UCSD-AML1 (cell line): ENCODE measurements at regions not wholly inside any gene's neighbourhood (a gene's known extent, or its start where the extent isn't known, plus 50 kb on each side); places are given as distances from the start of the nearest gene placed in this dataset.
A peak's percentile ranks its signal among the peaks of the same experiment; 100 is the strongest.

ENCODE experiments used
- DNase-seq: peaks from one replicate; lab custom pipeline; 2025; ENCODE audit not compliant: unreplicated experiment; lab: John Stamatoyannopoulos, UW

DNA sequence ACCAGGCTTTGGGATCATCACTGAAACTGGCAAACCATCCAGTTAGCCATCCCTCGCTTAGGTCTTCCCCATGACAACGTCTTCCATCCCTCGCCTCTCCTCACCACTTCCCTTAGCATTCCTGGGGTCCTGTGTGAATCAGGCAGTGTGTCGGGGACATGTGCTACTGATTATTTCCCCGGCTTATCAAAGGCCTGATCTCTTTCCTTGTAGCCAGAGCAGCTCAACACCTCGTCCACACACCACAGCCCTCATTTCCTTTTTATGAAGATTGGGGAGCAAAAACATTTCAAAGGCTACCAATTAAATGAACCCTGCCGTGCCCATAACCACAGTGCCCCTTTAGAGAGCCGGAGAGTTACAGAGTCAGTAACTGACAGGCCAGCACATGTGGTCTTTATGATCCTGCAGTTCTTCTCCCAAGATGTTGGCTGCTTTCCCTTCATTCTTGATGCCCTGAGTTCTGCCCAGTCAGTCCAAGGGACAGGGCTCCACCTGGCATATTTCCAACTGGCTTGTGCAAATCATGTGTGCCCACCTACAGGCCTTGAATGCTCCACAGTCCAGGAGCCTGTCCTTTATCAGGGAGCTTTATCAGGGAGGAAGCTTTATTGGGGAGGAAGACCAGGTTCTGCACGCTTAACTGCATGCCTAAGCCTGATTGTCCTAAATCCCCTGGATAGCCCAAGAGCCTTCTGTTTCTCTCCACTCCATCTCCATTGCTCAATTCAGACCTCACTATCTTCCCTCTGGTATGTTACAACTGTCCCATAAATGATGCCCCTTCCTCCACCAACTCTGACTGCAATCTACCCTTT, 343.1 kb downstream of the CYRIA start:
- no peak for DNase-seq

- no peak for DNase-seq
These were observed 343.8 kb downstream of the CYRIA start for GRCh38 chr2:16321872-16322271.

DNA sequence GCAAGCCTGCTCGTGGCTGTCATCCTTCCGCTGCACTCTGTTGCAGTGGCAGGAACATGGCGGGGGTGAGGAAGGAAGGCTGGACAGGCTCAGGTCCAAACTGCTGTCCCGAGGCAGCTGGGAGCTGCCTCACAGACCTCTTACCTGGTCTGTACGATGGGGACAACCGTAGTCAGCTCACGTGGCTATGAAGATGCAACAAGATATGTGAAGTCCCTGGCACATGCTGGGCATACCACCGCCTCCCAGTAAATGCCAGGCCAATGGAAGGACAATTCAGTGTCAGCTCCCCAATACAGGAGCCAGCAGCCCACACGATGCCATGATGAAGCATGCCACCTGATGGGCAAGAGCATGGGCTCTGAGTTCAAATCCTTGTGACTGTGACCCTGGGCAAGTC, 344.4 kb downstream of the CYRIA start:
- DNase-seq, result no peak

- no peak for DNase-seq
These were observed 344.9 kb downstream of the CYRIA start for GRCh38 chr2:16320716-16321115.

GRCh38 chr2:16319551-16320121, 346.0 kb downstream of the CYRIA start:
- DNase-seq, result no peak

DNA sequence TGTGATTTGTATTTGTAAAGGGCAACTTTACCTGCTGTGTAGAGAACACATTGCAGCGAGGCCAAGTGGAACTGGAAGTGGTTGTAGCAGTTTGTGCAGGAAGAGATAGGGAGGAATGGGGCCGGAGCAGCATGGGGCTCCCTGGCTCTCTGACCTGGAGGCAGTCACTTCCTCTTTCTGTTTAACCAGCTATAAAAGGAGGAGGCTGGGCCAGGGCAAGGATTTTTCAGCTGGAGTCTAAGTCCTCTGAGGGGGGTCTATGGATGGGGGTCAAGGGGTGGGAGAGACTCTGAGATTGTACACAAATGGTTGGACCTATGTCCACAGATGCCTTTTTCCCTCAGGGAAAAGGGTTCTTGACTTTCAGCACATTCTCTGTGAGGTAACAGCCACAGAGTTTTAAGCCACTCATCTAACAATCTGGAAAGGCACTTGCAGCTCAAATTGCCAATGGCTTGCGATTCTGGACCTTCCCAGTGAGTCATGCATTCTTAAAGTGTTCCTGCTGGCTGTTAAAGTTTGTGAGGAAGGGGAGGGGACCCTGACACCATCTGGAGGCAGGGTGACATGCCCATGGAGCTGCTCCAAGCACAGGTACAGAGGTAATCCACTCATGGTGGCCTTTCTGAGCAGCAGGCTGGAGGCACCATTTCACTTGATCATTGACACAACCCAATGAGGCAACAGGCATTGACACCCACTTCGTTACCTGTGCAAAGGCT, 347.0 kb downstream of the CYRIA start:
- DNase-seq, result peak; percentile 75

DNA sequence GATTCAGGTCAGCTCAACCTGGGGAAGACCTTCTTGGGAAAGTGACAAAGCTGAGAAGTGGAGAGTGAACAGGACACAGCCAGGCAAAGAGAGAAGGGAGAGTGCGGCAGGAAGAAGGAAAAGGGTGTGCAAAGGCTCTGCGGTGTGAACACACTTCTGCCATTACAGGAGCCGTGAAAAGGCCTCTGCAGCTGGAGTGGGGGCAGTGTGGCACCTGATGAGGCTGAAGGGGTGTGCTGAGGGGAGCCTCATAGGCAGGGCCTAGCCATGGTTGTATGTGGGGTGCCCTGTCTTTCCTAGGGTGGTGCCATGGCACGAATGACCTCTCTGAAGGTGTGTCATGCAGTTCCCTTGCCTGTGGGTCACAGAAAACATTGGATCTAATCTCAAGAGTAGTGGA, 347.6 kb downstream of the CYRIA start:
- DNase-seq, result no peak

- DNase-seq, result no peak
These were observed 348.3 kb downstream of the CYRIA start for GRCh38 chr2:16317211-16317830.

DNA sequence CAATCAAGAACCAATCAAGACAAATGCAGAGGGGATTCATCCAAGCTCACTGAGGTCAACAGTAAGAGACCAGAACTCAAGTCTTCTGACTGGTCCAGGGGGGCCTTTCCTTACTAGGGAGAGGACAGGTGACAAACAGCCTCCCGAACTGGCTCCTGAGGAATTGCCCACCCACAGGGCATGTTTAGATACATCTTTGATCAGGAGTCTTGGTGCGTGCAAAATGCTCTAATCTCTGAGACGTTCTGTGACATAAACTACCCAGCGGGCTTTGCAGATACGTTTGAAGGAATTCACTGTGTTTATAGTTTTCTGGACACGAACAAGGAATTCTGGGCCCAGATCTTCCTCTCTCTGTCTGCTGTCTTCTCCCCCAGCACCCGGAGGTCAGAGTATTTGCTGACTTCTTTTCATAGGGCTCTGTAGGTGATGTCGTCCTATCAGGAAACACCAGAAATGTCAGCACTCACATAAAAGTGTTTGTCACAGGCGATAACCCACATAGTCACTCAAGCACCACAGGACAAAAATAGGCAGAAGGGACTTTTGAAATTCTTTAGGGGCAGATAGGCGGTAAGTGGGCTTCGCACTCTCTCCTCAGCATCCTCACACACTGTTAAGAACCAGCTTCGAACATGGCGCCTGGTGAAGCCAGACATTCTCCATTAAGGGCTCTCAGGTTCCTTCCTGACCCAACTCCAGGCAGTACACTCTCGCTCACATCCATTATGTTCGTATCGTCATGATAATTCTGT, 349.0 kb downstream of the CYRIA start:
- DNase-seq, result no peak

DNA sequence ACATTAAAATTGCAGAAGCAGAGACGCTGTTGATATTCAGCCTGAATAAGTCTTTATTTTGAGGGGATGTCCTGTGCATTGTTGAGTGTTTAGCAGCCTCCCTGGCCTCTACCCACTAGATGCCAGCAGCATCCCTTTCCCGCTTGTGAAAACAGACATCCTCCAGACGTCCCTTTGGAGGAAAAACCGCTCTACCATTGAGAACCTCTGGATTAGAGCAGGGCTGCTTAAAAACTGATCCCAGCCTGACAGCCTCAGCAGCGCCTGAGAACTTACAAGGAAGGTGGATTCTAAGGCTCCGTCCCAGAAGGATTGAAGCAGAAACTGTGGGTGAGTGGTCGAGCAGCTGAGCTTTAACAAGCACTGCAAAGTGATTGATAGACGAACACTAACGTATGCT, 349.7 kb downstream of the CYRIA start:
- no peak for DNase-seq

DNA sequence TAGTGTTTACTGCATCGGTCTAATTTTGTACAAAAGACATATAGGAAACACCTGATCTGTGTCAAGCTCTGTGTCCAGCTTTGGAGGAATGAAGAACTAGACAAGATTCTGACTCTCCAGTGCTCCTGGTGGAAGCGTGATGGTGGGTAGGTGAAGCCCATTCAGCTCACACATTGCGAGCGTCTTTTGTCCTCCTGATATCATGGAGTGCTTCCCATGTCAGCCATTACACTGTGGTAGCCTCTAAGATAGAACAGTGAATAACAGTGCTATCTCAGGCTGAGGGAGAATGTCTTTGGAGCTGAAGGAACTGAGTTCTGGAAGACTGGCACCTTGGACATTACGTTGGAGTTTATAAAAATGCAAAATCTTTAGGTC, 350.2 kb downstream of the CYRIA start:
- no peak for DNase-seq

GRCh38 chr2:16314691-16315457, 350.8 kb downstream of the CYRIA start:
- DNase-seq, result no peak

GRCh38 chr2:16314001-16314400, 351.6 kb downstream of the CYRIA start:
- no peak for DNase-seq

DNA sequence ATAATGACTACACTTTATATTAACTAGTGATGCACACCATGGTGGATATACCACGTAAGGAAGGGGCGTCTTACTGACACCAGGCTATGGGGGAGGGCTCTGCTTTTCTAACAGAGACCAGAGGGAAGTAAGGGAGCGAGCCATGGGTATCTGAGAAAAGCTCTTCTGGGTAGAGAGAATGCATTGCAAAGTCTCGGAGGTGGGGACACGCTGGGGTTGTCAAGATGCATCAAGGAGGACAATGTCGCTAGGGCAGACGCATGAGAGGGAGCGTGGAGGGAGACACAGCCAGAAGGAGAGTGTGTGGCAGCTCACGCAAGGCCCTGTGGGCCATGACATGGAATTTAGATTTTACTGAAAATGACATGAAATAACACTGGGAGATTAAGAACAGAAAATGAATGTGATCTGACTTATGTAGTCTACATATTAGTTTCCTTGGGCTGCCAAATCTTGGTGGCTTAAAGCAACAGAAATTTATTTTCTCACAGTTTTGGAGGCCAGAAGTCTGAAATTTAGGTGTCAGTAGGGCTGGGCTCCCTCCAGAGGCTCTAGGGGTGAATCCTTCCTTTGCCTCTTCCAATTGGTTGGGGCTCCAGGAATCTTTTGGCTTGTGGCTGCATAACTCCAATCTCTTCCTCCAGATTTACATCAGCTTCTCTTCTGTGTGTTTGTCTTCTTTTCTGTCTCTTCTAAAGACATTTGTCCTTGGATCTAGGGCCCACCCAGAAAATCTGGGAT, 352.2 kb downstream of the CYRIA start:
- DNase-seq, result no peak

GRCh38 chr2:16312771-16313170, 352.9 kb downstream of the CYRIA start:
- no peak for DNase-seq

GRCh38 chr2:16311521-16312440, 353.9 kb downstream of the CYRIA start:
- DNase-seq, result no peak

DNA sequence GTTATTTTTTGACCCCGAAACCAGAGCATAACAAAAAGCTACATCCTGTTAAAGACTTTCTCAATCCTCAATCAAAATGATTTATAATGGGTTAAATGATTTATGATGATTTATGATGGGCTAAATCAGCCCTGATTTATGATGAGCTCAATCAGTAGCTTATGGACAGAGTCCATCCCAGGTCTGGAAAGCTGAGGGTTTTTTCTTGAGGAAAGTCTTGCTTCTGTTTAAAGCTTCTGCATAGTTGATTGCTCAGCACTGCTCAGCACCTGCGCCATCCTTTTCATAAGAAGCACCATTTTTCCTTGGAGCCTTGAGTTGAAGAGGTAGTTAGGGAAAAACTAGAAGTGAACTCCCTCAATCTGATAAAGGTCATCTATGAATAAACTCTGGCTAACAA, 356.8 kb downstream of the CYRIA start:
- DNase-seq, result no peak

GRCh38 chr2:16304876-16305590, 360.6 kb downstream of the CYRIA start:
- DNase-seq, result no peak
